SK-N-SH treated with all-trans-retinoic acid at 6 μM for 48 hours (cell line): ENCODE measurements at regions not wholly inside any gene's neighbourhood (a gene's known extent, or its start where the extent isn't known, plus 50 kb on each side); places are given as distances from the start of the nearest gene placed in this dataset.

Experiments used
- ATAC-seq: fragments of 200-7000 bp; cut with Tn5 transposase; 3 replicates; pipeline ENCODE4 v1.9.1; 2020; ENCODE audit warnings: mild to moderate bottlenecking, moderate library complexity
- CSDC2 ChIP-seq: fragments of 250-450 bp; sonication (Bioruptor Pico); IDR thresholded peaks from 2 replicates; pipeline ENCODE4 v1.5.0; 2020; ENCODE audit warnings: mild to moderate bottlenecking, moderate library complexity
- ESRRG ChIP-seq: fragments of 250-450 bp; sonication (Bioruptor Pico); IDR thresholded peaks from 2 replicates; pipeline ENCODE4 v1.6.1; 2021; ENCODE audit warnings: mild to moderate bottlenecking
- ISL1 ChIP-seq: fragments of 250-450 bp; sonication (Bioruptor Pico); IDR thresholded peaks from 2 replicates; pipeline ENCODE4 v2.1.2; 2022; ENCODE audit warnings: mild to moderate bottlenecking, moderate library complexity
- RARB ChIP-seq: fragments of 250-450 bp; sonication (Bioruptor Pico); IDR thresholded peaks from 2 replicates; pipeline ENCODE4 v1.8.0; 2021; ENCODE audit warnings: mild to moderate bottlenecking, moderate library complexity
- TCF4 ChIP-seq: fragments of 250-450 bp; sonication (Bioruptor Pico); IDR thresholded peaks from 2 replicates; pipeline ENCODE4 v1.8.0; 2021; ENCODE audit warnings: mild to moderate bottlenecking, moderate library complexity, borderline replicate concordance
- ZC3H10 ChIP-seq: fragments of 250-450 bp; sonication (Bioruptor Pico); IDR thresholded peaks from 2 replicates; pipeline ENCODE4 v1.5.1; 2021; ENCODE audit warnings: mild to moderate bottlenecking, moderate library complexity
- ZFP3 ChIP-seq: fragments of 250-450 bp; sonication (Bioruptor Pico); IDR thresholded peaks from 2 replicates; pipeline ENCODE4 v1.5.0; 2020; ENCODE audit warnings: mild to moderate bottlenecking, moderate library complexity
- ZFP30 ChIP-seq: fragments of 450-650 bp; formaldehyde crosslinking; IDR thresholded peaks from 2 replicates; pipeline ENCODE4 v1.5.0; 2022; ENCODE audit warnings: mild to moderate bottlenecking, moderate library complexity
- ZNF70 ChIP-seq: fragments of 450-650 bp; formaldehyde crosslinking; IDR thresholded peaks from 2 replicates; pipeline ENCODE4 v1.5.0; 2020; ENCODE audit warnings: mild to moderate bottlenecking, moderate library complexity
- TF ChIP-seq, protein P1 (sequence below): fragments of 250-450 bp; sonication (Bioruptor Pico); IDR thresholded peaks from 2 replicates; pipeline ENCODE4 v1.5.1; 2020; ENCODE audit warnings: low read depth, mild to moderate bottlenecking, moderate library complexity
- TF ChIP-seq, protein P2 (sequence below): fragments of 250-450 bp; sonication (Bioruptor Pico); IDR thresholded peaks from 2 replicates; pipeline ENCODE4 v1.8.0; 2021; ENCODE audit warnings: low read depth, mild to moderate bottlenecking, moderate library complexity, borderline replicate concordance
- TF ChIP-seq, protein P3 (sequence below): fragments of 250-450 bp; sonication (Bioruptor Pico); IDR thresholded peaks from 2 replicates; pipeline ENCODE4 v1.5.0; 2020; ENCODE audit warnings: mild to moderate bottlenecking, moderate library complexity

- TF ChIP-seq, protein P1, sequence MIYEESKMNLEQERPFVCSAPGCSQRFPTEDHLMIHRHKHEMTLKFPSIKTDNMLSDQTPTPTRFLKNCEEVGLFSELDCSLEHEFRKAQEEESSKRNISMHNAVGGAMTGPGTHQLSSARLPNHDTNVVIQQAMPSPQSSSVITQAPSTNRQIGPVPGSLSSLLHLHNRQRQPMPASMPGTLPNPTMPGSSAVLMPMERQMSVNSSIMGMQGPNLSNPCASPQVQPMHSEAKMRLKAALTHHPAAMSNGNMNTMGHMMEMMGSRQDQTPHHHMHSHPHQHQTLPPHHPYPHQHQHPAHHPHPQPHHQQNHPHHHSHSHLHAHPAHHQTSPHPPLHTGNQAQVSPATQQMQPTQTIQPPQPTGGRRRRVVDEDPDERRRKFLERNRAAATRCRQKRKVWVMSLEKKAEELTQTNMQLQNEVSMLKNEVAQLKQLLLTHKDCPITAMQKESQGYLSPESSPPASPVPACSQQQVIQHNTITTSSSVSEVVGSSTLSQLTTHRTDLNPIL (CRISPR knock-in tag), result no peak
- TF ChIP-seq ZC3H10 (CRISPR knock-in tag) (no peak), TCF4 (CRISPR knock-in tag) (no peak)
- TF ChIP-seq, protein P2, sequence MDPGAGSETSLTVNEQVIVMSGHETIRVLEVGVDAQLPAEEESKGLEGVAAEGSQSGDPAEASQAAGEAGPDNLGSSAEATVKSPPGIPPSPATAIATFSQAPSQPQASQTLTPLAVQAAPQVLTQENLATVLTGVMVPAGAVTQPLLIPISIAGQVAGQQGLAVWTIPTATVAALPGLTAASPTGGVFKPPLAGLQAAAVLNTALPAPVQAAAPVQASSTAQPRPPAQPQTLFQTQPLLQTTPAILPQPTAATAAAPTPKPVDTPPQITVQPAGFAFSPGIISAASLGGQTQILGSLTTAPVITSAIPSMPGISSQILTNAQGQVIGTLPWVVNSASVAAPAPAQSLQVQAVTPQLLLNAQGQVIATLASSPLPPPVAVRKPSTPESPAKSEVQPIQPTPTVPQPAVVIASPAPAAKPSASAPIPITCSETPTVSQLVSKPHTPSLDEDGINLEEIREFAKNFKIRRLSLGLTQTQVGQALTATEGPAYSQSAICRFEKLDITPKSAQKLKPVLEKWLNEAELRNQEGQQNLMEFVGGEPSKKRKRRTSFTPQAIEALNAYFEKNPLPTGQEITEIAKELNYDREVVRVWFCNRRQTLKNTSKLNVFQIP, result no peak
- TF ChIP-seq, protein P3, sequence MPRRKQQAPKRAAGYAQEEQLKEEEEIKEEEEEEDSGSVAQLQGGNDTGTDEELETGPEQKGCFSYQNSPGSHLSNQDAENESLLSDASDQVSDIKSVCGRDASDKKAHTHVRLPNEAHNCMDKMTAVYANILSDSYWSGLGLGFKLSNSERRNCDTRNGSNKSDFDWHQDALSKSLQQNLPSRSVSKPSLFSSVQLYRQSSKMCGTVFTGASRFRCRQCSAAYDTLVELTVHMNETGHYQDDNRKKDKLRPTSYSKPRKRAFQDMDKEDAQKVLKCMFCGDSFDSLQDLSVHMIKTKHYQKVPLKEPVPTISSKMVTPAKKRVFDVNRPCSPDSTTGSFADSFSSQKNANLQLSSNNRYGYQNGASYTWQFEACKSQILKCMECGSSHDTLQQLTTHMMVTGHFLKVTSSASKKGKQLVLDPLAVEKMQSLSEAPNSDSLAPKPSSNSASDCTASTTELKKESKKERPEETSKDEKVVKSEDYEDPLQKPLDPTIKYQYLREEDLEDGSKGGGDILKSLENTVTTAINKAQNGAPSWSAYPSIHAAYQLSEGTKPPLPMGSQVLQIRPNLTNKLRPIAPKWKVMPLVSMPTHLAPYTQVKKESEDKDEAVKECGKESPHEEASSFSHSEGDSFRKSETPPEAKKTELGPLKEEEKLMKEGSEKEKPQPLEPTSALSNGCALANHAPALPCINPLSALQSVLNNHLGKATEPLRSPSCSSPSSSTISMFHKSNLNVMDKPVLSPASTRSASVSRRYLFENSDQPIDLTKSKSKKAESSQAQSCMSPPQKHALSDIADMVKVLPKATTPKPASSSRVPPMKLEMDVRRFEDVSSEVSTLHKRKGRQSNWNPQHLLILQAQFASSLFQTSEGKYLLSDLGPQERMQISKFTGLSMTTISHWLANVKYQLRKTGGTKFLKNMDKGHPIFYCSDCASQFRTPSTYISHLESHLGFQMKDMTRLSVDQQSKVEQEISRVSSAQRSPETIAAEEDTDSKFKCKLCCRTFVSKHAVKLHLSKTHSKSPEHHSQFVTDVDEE (CRISPR knock-in tag), result no peak
These were observed 220.9 kb downstream of the TEX29 start (continued) for GRCh38 chr13:111541345-111541744.

DNA sequence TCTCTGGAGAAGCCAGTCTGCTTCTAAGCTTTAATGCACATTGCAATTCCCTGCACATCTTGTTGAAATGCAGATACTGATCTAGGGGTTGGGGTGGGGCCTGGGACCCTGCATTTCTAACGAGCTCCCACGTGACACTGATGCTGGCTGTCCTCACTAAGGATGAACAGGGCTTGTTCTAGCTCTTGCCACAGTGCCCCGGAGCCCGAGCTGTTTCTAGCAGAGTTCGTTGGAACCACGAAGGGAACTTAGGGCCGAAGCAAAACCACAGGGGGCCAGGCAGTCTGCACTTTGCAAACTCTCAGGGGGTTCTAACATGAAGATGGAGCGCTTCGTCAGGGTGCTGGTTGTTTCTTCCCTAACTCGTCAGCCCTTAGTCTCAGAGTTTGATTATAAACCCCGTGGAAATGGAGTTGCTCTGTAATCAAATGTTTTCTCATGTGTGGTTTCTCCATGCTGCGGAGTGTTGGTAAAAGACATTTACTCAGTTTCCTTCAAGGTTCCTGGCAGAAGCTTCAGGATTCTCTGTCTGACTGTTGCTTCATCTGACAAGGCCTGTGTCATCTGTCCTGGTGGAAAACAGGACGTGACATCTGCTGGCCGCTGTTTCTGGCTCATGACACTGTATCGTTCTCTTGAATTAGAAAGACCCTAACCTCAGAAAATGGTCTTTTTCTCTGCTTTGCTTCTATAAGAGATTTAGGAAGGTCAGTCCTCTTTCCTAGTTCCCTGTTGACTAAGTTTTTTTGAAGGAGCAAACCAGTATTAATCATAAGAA is 221.5 kb downstream of the TEX29 start:
- no peak for ATAC-seq
- TF ChIP-seq, protein P1 (CRISPR knock-in tag), result no peak
- TF ChIP-seq RARB (CRISPR knock-in tag), result no peak
- TF ChIP-seq ESRRG (CRISPR knock-in tag), result no peak
- TF ChIP-seq ZNF70 (CRISPR knock-in tag), result no peak
- TF ChIP-seq ISL1 (CRISPR knock-in tag), result no peak
- TF ChIP-seq, protein P2, result no peak
- no peak for TF ChIP-seq ZFP30 (CRISPR knock-in tag)

- TF ChIP-seq CSDC2 (CRISPR knock-in tag) (no peak), RARB (CRISPR knock-in tag) (no peak), ZC3H10 (CRISPR knock-in tag) (no peak), ZFP3 (no peak)
- TF ChIP-seq, protein P3 (CRISPR knock-in tag), result no peak
- TF ChIP-seq, all 23 proteins: peak for 0
- ATAC-seq, result no peak
These were observed 222.3 kb downstream of the TEX29 start for GRCh38 chr13:111542530-111543341.
